AG04450 (cell line): ENCODE measurements at regions not wholly inside any gene's neighbourhood (a gene's known extent, or its start where the extent isn't known, plus 50 kb on each side); places are given as distances from the start of the nearest gene placed in this dataset.

Experiments used
- CTCF ChIA-PET: fragments of 300-600, 350-600 bp; formaldehyde crosslinking; extraction: SDS; loops from one replicate; lab custom pipeline; 2022; ENCODE audit warnings: antibody characterized with exemption, inconsistent platforms; lab: Charles Lee
- POLR2A ChIA-PET: fragments of 350-600 bp; formaldehyde crosslinking; extraction: SDS; loops from one replicate; lab custom pipeline; 2021; ENCODE audit warnings: antibody characterized with exemption, inconsistent platforms; lab: Yijun Ruan, JAX
- DNase-seq: peaks from one replicate; pipeline ENCODE4 v3.0.0-alpha.2; 2011; ENCODE audit warnings: low read depth, low spot score
- H3K27ac ChIP-seq: one replicate; pipeline ENCODE4 v1.5.1; 2012; ENCODE audit warnings: low read depth, low read length, control low read depth
- H3K27me3 ChIP-seq: one replicate; pipeline ENCODE4 v1.6.0; 2012; ENCODE audit warnings: low read length; ENCODE audit not compliant: control insufficient read depth, insufficient read depth
- H3K4me3 ChIP-seq: 2 replicates; pipeline ENCODE4 v1.5.1; 2011; ENCODE audit warnings: mild to moderate bottlenecking, low read depth, low read length, control low read depth
- H3K9me3 ChIP-seq: 2 replicates; pipeline ENCODE4 v1.5.1; 2012; ENCODE audit warnings: low read length; ENCODE audit not compliant: control insufficient read depth, insufficient read depth
- CTCF ChIP-seq: IDR thresholded peaks from 2 replicates; pipeline ENCODE4 v1.5.1; 2011; ENCODE audit warnings: low read depth, low read length, control low read depth, inconsistent platforms

DNA sequence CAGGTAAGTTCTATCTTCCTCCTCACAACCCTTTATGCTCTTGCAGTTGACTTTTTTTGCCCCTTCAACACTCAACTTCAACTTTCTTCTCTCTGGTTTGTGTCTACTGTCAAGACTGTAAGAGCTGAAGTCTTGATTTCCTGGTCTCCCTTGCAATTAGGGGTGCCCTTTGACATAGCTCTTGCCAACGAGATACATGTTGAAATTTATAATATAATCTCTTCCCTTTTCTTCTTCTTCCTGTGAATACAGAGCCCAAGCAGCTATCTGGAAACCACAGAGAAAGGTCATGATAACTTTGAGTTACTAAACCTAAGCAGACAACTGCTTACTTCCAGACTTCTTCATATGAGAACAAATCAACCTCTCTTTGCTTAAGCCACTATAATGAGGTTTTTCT is 163.5 kb downstream of the MC4R start:
- Histone ChIP-seq H3K9me3 (no peaks in the 10 kb centered on the region), H3K27me3 (peaks cover 3% of the 10 kb centered on the region), H3K27ac (no peak overlapping the region), H3K4me3 (no peak overlapping the region)
- DNase-seq: no peak
- ChIA-PET POLR2A (no interaction called here), CTCF (no interaction called here)
- TF ChIP-seq CTCF: no peak

- Histone ChIP-seq H3K27me3 (peaks cover 4% of the 10 kb centered on the region), H3K9me3 (no peaks in the 10 kb centered on the region), H3K4me3 (no peak overlapping the region), H3K27ac (no peak overlapping the region)
- POLR2A ChIA-PET: no interaction called here
- CTCF ChIA-PET: no interaction called here
- TF ChIP-seq CTCF: no peak
- DNase-seq: no peak
Measured at GRCh38 chr18:60202708-60203107, 169.9 kb downstream of the MC4R start.

DNA sequence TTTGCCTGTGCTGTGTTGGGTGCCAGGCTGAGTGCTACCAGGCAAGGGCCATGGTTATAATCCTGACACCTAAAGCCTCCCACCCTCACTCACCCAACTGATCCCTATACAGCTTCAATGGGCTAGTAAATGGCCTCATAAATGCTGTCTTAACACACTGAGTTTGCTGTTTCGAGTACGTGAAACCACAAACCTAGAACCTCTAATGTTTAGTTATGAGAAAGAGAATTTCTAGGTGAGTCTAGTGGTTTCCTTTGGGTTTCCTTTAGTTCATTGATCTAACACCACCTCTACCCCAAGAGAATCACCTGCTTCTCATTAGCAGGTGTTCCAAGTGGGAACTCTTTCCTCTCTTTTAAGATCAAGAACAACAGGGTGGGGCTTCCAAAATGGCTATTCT is 172.0 kb downstream of the MC4R start:
- peaks cover 4% of the 10 kb centered on the region for H3K27me3 ChIP-seq
- CTCF ChIA-PET: no interaction called here
- no peaks in the 10 kb centered on the region for H3K9me3 ChIP-seq
- TF ChIP-seq CTCF: no peak
- DNase-seq: no peak
- no peak overlapping the region for H3K27ac ChIP-seq
- POLR2A ChIA-PET: no interaction called here
- no peak overlapping the region for H3K4me3 ChIP-seq

DNA sequence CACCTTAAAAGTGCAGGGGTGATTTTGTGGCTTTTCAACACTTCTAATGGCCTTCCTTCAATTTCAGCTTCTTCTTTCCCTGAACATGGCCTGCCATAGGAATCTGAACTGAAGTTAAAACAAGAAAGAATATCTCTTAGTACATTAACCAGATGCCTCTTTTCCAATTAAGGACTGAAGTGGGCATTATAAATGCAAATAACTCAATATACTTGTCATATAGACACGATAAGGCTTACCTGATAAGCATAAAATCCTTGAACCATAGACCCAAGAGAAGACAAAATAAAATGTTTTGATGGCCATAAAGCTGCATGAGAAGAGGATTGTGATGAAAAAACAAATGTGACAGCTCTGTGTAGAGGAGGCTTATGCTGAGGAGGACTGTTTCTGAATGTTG is 173.1 kb downstream of the MC4R start:
- ChIA-PET CTCF (no interaction called here), POLR2A (no interaction called here)
- Histone ChIP-seq H3K9me3 (no peaks in the 10 kb centered on the region), H3K27ac (no peak overlapping the region), H3K27me3 (peaks cover 4% of the 10 kb centered on the region), H3K4me3 (no peak overlapping the region)
- no peak for DNase-seq
- TF ChIP-seq CTCF: no peak

GRCh38 chr18:60197671-60198462 is 174.7 kb downstream of the MC4R start:
- Histone ChIP-seq H3K9me3 (no peaks in the 10 kb centered on the region), H3K27ac (no peak overlapping the region), H3K4me3 (no peak overlapping the region), H3K27me3 (peaks cover 4% of the 10 kb centered on the region)
- ChIA-PET POLR2A (interaction anchor here (1.2 kb wide), 1 partner anchor 34 kb away, joined by 3 read pairs; no protein-coding TSS in a partner anchor), CTCF (interaction anchor here (0.8 kb wide), 1 partner anchor 202 kb away, joined by 3 read pairs; no protein-coding TSS in a partner anchor)
- peak; percentile 34 for DNase-seq
- TF ChIP-seq CTCF: no peak
